Limb (tissue), 2 donors: ENCODE measurements at regions not wholly inside any gene's neighbourhood (a gene's known extent, or its start where the extent isn't known, plus 50 kb on each side); places are given as distances from the start of the nearest gene placed in this dataset.
A peak's percentile ranks its signal among the peaks of the same experiment; 100 is the strongest.

Experiments
- DNase-seq, 2 donors: peaks; one replicate each; pipeline ENCODE4 v3.0.0-alpha.2; 2016; ENCODE audit errors: extremely low spot score in 2 of 2

DNA sequence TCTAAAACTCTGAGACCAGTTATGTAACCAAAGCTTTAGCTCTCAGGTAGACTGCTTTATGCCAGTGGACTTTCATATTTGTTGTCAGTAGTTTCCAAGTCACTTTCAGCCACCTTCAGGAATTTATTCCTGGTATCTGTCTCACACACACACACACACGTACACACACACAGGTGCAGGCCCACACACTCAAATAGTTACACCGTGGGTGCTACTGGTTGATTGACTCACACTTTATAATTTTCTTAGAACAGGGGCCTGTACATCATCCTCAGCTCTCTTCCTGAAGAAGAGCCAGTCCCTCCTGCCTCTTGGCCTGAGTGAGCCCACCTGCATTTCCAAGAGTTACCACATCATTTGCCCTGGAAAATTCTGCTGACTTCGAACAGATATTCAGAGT, 555.2 kb downstream of the SOX6 start:
- DNase-seq = no peak

- DNase-seq = peak in 1 of 2 donors; percentile 16
Measured at GRCh38 chr11:15801616-15802015, 554.7 kb downstream of the SOX6 start.

DNA sequence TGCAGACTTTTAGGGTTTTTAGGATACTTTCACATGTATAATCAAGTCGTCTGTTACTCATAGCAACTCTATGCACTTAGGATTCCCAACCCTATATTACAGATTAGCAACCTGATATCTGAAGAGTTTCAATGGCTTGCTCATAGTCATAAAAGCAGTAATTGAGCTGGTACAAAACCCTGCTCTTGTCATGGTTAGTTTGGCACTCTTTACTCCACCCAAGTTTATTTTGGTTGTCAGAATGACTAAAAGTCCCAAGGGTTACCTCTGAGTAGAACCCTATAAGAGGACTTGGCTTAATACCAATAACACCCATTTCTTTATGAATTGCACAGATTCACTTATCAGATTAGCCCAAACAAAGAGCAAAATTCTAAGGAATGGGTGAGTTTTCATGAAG, 550.6 kb downstream of the SOX6 start:
- no peak for DNase-seq

GRCh38 chr11:15806217-15806616, 550.1 kb downstream of the SOX6 start:
- no peak for DNase-seq

DNA sequence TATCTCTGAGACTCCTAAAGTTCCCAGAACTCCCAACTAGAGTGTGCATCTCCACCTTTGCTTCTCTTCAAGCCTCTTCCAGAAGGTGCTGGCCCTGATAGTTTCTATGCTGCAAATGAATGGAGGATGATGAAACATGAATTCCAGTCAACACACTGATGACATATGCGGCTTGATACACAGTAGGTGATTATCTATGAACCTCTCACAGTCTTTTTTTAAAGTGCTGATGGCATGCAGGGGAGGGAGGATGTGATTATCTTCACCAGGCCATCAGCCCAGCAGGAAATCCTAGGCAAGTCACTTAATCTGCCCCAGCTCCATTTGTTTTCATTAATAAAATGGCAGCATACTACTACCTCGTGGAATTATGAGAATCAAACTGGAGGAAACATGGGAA, 548.5 kb downstream of the SOX6 start:
- no peak for DNase-seq

GRCh38 chr11:15810082-15810481, 546.3 kb downstream of the SOX6 start:
- no peak for DNase-seq

DNA sequence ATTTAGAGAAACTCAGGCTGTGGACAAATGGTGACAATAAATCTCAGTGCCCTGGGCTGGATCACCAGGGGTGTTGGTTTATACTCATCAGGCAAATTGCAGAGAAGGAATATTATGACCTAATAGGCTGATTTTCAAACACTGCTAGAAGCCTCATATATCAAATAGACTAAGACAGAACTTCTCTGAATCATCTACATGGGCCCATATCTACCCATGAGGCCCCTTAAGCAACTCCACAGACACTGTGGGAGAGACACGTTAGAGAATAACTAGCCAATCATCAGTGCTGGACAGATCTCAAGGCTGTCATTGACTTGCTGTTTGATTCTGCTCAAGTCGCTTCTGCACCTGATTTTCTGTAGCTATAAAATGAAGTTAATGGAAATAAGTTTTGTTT, 545.8 kb downstream of the SOX6 start:
- DNase-seq = no peak

DNA sequence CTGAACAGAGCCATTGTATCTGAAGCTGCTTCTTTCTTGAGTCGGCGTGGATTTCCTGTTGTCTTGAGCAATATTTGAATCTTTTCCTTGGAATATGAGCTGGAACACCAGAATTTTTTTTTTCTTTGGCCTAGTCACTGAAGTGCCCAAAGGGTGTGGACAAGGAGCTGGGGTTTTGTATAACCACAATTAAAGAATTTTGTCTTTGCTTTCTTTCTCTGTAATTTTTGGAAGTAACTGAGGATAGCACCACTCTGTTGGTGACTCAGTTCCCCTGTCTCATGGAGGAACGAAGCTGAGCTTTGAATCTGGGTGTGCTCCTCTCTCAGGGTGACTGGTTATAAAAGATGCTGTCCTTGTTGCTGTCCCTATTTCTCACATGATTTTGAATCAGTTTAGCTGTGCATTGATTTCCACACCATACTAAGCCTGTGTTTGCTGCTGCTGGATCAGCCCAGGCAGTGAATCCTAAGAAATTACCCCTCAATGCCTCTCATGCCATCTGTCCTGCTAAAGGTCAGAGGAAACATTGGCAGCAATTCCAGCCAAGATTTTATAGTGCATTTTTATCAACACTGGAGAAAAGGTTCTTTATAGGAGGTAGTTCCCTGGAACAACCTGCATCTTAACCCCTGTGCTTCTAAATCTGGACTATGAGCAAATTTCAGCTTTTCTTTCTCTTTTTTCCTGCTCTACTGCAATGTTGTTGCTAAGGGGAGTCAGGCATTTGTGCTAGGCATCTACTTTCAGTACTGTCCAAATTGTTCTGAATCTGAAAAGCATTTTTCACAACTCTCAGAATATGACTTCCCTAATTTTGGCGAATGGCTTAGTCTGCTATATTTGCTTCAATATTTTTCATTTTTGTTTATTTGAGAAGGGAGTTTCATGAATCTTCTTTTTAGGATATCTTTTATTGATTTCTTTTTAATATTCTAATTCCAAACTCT, 540.8 kb downstream of the SOX6 start:
- DNase-seq = no peak

DNA sequence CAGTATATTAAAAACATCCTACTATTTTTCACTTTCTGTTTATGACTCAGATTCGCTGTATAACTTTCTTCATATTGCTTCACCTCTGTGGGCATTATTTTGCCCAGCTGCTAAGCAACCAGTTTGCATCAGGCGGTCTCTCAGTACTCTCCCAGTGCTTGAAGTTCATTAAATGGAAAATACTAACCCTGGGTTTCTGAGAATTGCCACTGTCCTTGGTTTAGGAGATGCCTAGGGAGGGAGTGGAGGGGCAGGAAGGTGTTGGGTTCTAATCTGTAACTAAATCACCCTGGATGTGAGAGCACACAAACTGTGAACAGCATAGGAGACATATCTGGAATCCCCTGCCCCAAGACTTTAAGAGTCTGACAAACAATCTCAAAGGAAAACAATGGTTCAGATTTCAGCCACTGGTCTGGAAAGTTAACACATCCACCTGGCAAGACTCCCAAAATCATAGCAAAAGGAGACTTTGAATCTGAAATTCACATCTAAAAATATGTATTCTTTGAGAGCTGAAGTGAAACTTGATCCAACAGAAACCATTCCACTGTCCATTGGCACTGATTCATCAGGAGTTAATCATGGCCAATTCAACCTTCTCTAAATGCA, 540.0 kb downstream of the SOX6 start:
- no peak for DNase-seq

GRCh38 chr11:15817001-15817400, 539.3 kb downstream of the SOX6 start:
- DNase-seq = no peak

- DNase-seq = no peak
Measured at GRCh38 chr11:15818132-15818842, 538.1 kb downstream of the SOX6 start.

GRCh38 chr11:15819679-15820286, 536.6 kb downstream of the SOX6 start:
- peak; percentile 42 to 73 for DNase-seq

- no peak for DNase-seq
Measured at GRCh38 chr11:15821451-15821850, 534.9 kb downstream of the SOX6 start.

DNA sequence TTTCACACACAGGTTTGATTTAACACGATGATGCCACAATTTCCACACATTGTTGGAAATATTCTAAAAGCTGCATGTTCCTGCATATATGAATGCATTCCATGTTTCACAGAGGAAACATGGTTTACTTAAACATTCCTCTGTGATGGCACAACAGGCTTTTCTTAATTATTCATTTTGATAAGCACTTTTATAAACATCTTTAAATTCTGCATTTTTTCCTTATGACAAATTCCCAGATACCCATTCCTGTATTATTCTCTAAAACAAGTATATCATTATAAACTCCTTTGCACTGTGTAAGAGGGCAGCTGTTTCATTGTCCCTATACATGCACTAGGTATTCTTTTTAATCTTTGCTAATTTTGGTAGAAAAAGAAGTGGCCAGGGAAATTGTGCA, 532.3 kb downstream of the SOX6 start:
- DNase-seq = no peak

GRCh38 chr11:15825976-15826650, 530.2 kb downstream of the SOX6 start:
- DNase-seq = no peak

- peak in 1 of 2 donors; percentile 72 for DNase-seq
Measured at GRCh38 chr11:15826826-15827225, 529.5 kb downstream of the SOX6 start.

DNA sequence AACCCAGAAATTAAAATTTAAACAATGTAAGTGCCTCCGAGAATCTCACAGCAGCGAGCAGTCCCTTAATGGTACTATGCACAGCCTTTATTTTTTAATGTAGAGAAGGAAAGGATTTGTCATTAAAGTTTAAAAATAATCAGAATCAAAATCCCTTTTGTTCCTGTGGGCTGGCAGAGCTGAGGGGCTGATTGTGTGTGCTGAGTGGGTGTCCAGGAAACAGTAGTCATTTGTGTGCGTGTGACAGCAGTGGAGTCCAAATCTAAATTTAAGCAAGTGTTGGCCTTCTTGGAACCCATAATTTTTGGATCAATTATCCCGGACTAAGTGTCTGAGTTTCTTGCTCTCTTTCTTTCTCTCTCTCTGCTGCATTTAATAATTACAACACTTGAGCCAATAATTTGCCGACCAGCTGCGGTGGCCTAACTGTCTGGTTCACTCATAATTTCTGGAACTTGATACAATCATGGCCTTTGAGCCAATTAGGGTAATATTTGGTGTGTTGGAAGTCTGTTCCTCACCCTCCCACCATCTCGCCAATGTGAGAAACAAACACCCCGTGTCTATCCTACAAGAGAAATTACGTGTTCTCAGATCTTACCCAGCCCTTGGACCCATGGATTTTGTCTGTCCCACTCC, 528.0 kb downstream of the SOX6 start:
- DNase-seq = no peak

GRCh38 chr11:15829312-15829711, 527.0 kb downstream of the SOX6 start:
- DNase-seq = no peak

DNA sequence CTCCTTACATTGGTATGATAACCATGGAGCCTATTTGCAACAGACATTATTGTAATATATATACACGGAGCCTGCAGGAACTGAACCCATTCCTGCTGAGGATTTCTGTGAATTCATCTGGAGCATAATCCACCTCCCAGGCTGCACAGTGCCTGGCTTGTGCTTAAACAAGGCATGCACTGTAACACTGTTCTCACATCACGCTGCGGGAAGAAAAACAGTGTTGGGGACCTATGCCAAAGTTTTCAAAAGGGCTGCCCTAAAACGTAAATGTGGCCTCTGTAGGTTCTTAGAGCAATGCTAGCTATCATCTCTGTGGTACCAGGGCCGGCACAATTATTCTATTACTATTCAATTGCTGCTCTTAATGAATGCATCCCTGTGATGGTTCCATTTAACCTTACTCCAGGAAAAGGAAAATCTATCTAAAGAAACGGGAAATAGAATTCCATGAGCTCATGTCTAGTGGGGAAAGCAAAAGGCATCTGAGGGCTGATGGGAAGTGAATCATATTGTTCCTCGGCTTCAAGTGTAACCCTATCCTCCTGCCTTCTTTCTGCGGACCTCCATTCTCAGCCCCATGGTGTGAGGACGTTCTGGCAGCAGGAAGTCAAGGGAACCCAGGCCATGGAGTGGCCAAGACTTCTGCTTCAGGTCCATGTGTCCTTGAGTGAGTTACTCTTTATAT, 525.5 kb downstream of the SOX6 start:
- peak in 1 of 2 donors; percentile 54 for DNase-seq

GRCh38 chr11:15835788-15836411, 520.4 kb downstream of the SOX6 start:
- DNase-seq = no peak
